Subcutaneous abdominal adipose tissue (tissue), 5 donors: ENCODE measurements at regions not wholly inside any gene's neighbourhood (a gene's known extent, or its start where the extent isn't known, plus 50 kb on each side); places are given as distances from the start of the nearest gene placed in this dataset.
"Not testable (repeated sequence)": the region's sequence is repeated elsewhere in the genome, so short reads cannot be mapped to it uniquely, and the experiment has no call there.

Experiments used
- H3K27ac ChIP-seq: one replicate; pipeline ENCODE4 v1.7.0; 2013; ENCODE audit warnings: low read depth, mild to moderate bottlenecking, inconsistent platforms, low read length, moderate library complexity
- H3K27me3 ChIP-seq, 5 donors: one replicate each; pipeline ENCODE4 v1.7.0; 2013; ENCODE audit warnings: low read length in 5 of 5, inconsistent platforms in 1 of 5; ENCODE audit not compliant: control insufficient read depth in 5 of 5, insufficient read depth in 4 of 5
- H3K36me3 ChIP-seq, 5 donors: one replicate each; pipeline ENCODE4 v1.7.0; 2013; ENCODE audit warnings: low read length in 5 of 5; ENCODE audit not compliant: control insufficient read depth in 5 of 5, insufficient read depth in 5 of 5
- H3K4me1 ChIP-seq, 5 donors: one replicate each; pipeline ENCODE4 v1.7.0; 2013; ENCODE audit warnings: low read length in 5 of 5, mild to moderate bottlenecking in 3 of 5, moderate library complexity in 1 of 5; ENCODE audit not compliant: control insufficient read depth in 5 of 5, insufficient read depth in 5 of 5
- H3K4me3 ChIP-seq, 5 donors: one replicate each; pipeline ENCODE4 v1.7.0; 2013; ENCODE audit warnings: low read length in 5 of 5, low read depth in 1 of 5
- H3K9ac ChIP-seq, 5 donors: one replicate each; pipeline ENCODE4 v1.7.0; 2013; ENCODE audit warnings: low read length in 5 of 5, mild to moderate bottlenecking in 4 of 5, moderate library complexity in 3 of 5
- H3K9me3 ChIP-seq, 5 donors: one replicate each; pipeline ENCODE4 v1.7.0; 2013; ENCODE audit warnings: low read length in 5 of 5; ENCODE audit not compliant: control insufficient read depth in 5 of 5
- donor health status: healthy.
- donor health status: healthy.
- donor health status: healthy.
- donor health status: healthy.
- donor health status: healthy.

GRCh38 chr11:104781037-104781436, 117.2 kb downstream of the CASP12 start:
- H3K9ac ChIP-seq = no peak overlapping the region
- peaks cover 0 to 2% (median 0%) of the 10 kb centered on the region in 5 donors for H3K9me3 ChIP-seq
- H3K27ac ChIP-seq = no peak overlapping the region
- no peak overlapping the region for H3K4me3 ChIP-seq
- H3K36me3 ChIP-seq = no peaks in the 10 kb centered on the region
- H3K27me3 ChIP-seq = no peaks in the 10 kb centered on the region
- no peaks in the 10 kb centered on the region for H3K4me1 ChIP-seq

GRCh38 chr11:104776501-104777170, 121.6 kb downstream of the CASP12 start:
- peaks cover 0 to 5% (median 0%) of the 10 kb centered on the region in 5 donors for H3K9me3 ChIP-seq
- H3K4me3 ChIP-seq = no peak overlapping the region
- no peaks in the 10 kb centered on the region for H3K27me3 ChIP-seq
- no peaks in the 10 kb centered on the region for H3K36me3 ChIP-seq
- no peak overlapping the region for H3K9ac ChIP-seq
- no peak overlapping the region for H3K27ac ChIP-seq
- peaks cover 0 to 7% (median 0%) of the 10 kb centered on the region in 5 donors for H3K4me1 ChIP-seq

- H3K36me3 ChIP-seq = no peaks in the 10 kb centered on the region
- no peaks in the 10 kb centered on the region for H3K27me3 ChIP-seq
- peaks cover 0 to 5% (median 0%) of the 10 kb centered on the region in 5 donors for H3K9me3 ChIP-seq
- H3K9ac ChIP-seq = no peak overlapping the region
- peaks cover 0 to 7% (median 0%) of the 10 kb centered on the region in 5 donors for H3K4me1 ChIP-seq
- no peak overlapping the region for H3K4me3 ChIP-seq
- H3K27ac ChIP-seq = no peak overlapping the region
Observed at GRCh38 chr11:104774578-104774977, 123.7 kb downstream of the CASP12 start.

- no peak overlapping the region for H3K4me3 ChIP-seq
- H3K9me3 ChIP-seq = peaks cover 0 to 5% (median 0%) of the 10 kb centered on the region in 5 donors
- H3K4me1 ChIP-seq = peaks cover 0 to 7% (median 0%) of the 10 kb centered on the region in 5 donors
- H3K27ac ChIP-seq = no peak overlapping the region
- H3K27me3 ChIP-seq = no peaks in the 10 kb centered on the region
- H3K9ac ChIP-seq = no peak overlapping the region
- H3K36me3 ChIP-seq = no peaks in the 10 kb centered on the region
Observed at GRCh38 chr11:104772806-104773241, 125.4 kb downstream of the CASP12 start.

- H3K36me3 ChIP-seq = no peaks in the 10 kb centered on the region
- H3K4me3 ChIP-seq = no peak overlapping the region
- H3K27ac ChIP-seq = no peak overlapping the region
- H3K4me1 ChIP-seq = peaks cover 0 to 7% (median 0%) of the 10 kb centered on the region in 5 donors
- H3K9me3 ChIP-seq = peaks cover 0 to 5% (median 0%) of the 10 kb centered on the region in 5 donors
- H3K9ac ChIP-seq = no peak overlapping the region
- no peaks in the 10 kb centered on the region for H3K27me3 ChIP-seq
Observed at GRCh38 chr11:104771763-104772162, 126.5 kb downstream of the CASP12 start.

- H3K27ac ChIP-seq = not testable (repeated sequence)
Observed at GRCh38 chr11:104771046-104771445, 127.2 kb downstream of the CASP12 start.

GRCh38 chr11:104765401-104766095, 132.7 kb downstream of the CASP12 start:
- no peaks in the 10 kb centered on the region for H3K36me3 ChIP-seq
- H3K27me3 ChIP-seq = no peaks in the 10 kb centered on the region
- no peaks in the 10 kb centered on the region for H3K9me3 ChIP-seq
- no peak overlapping the region for H3K4me3 ChIP-seq
- H3K9ac ChIP-seq = no peak overlapping the region
- H3K27ac ChIP-seq = no peak overlapping the region
- no peaks in the 10 kb centered on the region for H3K4me1 ChIP-seq

More at GRCh38 chr11:104771046-104771445, 127.2 kb downstream of the CASP12 start:
- H3K9ac ChIP-seq, H3K36me3 ChIP-seq, H3K4me3 ChIP-seq, H3K27me3 ChIP-seq, H3K9me3 ChIP-seq, H3K4me1 ChIP-seq: not testable (repeated sequence)

GRCh38 chr11:104764710-104765045, 133.6 kb downstream of the CASP12 start:
- H3K27me3 ChIP-seq = no peaks in the 10 kb centered on the region
- no peak overlapping the region for H3K9ac ChIP-seq
- H3K4me3 ChIP-seq = no peak overlapping the region
- peaks cover 0 to 4% (median 2%) of the 10 kb centered on the region in 5 donors for H3K9me3 ChIP-seq
- no peaks in the 10 kb centered on the region for H3K36me3 ChIP-seq
- no peak overlapping the region for H3K27ac ChIP-seq
- no peaks in the 10 kb centered on the region for H3K4me1 ChIP-seq

- Histone ChIP-seq H3K4me1 (no peaks in the 10 kb centered on the region), H3K4me3 (no peak overlapping the region), H3K9ac (no peak overlapping the region), H3K36me3 (no peaks in the 10 kb centered on the region), H3K9me3 (peaks cover 0 to 5% (median 2%) of the 10 kb centered on the region in 5 donors), H3K27ac (no peak overlapping the region), H3K27me3 (no peaks in the 10 kb centered on the region)
Observed at GRCh38 chr11:104763930-104764709, 134.1 kb downstream of the CASP12 start.

GRCh38 chr11:104761511-104761910, 136.7 kb downstream of the CASP12 start:
- Histone ChIP-seq H3K9me3 (peaks cover 2 to 11% (median 8%) of the 10 kb centered on the region in 5 donors), H3K4me1 (peaks cover 0 to 6% (median 0%) of the 10 kb centered on the region in 5 donors), H3K27ac (no peak overlapping the region), H3K9ac (no peak overlapping the region), H3K27me3 (no peaks in the 10 kb centered on the region), H3K4me3 (no peak overlapping the region), H3K36me3 (no peaks in the 10 kb centered on the region)
